Smooth muscle cell (in vitro differentiated cells): ENCODE measurements at regions not wholly inside any gene's neighbourhood (a gene's known extent, or its start where the extent isn't known, plus 50 kb on each side); places are given as distances from the start of the nearest gene placed in this dataset.

Source experiments
- DNase-seq: peaks from one replicate; lab custom pipeline; 2025; ENCODE audit not compliant: unreplicated experiment; lab: John Stamatoyannopoulos, UW
- H2AFZ ChIP-seq: fragments of 200-600 bp; sonication (generic); 2 replicates; pipeline ENCODE4 v1.6.0; 2016; ENCODE audit warnings: antibody characterized with exemption, low read depth, mild to moderate bottlenecking
- H3F3A ChIP-seq: fragments of 200-600 bp; sonication (generic); 2 replicates; pipeline ENCODE4 v1.6.0; 2017; ENCODE audit warnings: antibody characterized with exemption, low read depth
- H3K27ac ChIP-seq: fragments of 200-600 bp; sonication (generic); 2 replicates; pipeline ENCODE4 v1.5.1; 2016; ENCODE audit warnings: low read depth, mild to moderate bottlenecking
- H3K27me3 ChIP-seq: fragments of 200-600 bp; sonication (generic); 2 replicates; pipeline ENCODE4 v1.6.1; 2016; ENCODE audit warnings: low read depth, mild to moderate bottlenecking
- H3K36me3 ChIP-seq: fragments of 200-600 bp; sonication (generic); 2 replicates; pipeline ENCODE4 v1.5.1; 2016; ENCODE audit warnings: low read depth
- H3K4me1 ChIP-seq: fragments of 200-600 bp; sonication (generic); 2 replicates; pipeline ENCODE4 v1.5.1; 2016; ENCODE audit warnings: low read depth
- H3K4me2 ChIP-seq: fragments of 200-600 bp; sonication (generic); 2 replicates; pipeline ENCODE4 v1.6.0; 2016; ENCODE audit warnings: mild to moderate bottlenecking
- H3K4me3 ChIP-seq: fragments of 200-600 bp; sonication (generic); 2 replicates; pipeline ENCODE4 v1.5.1; 2016; ENCODE audit warnings: mild to moderate bottlenecking
- H3K79me2 ChIP-seq: fragments of 200-600 bp; sonication (generic); 2 replicates; pipeline ENCODE4 v1.6.0; 2016; ENCODE audit warnings: low read depth, mild to moderate bottlenecking
- H3K9ac ChIP-seq: fragments of 200-600 bp; sonication (generic); 2 replicates; pipeline ENCODE4 v1.6.0; 2016; ENCODE audit warnings: low read depth
- H3K9me3 ChIP-seq: fragments of 200-600 bp; sonication (generic); replicated peaks from 2 replicates; pipeline ENCODE4 v1.5.1; 2016; ENCODE audit warnings: low read depth
- H4K20me1 ChIP-seq: fragments of 200-600 bp; sonication (generic); 2 replicates; pipeline ENCODE4 v1.6.0; 2016; ENCODE audit warnings: low read depth
- CTCF ChIP-seq: fragments of 200-600 bp; sonication (generic); IDR thresholded peaks from 2 replicates; pipeline ENCODE4 v1.5.1; 2017; ENCODE audit warnings: borderline replicate concordance, mild to moderate bottlenecking, antibody characterized with exemption; ENCODE audit not compliant: insufficient read depth, poor library complexity, severe bottlenecking
- WGBS: methylation state at CpG from one replicate; pipeline ENCODE4 v1.1.7; 2016; ENCODE audit warnings: low lambda C conversion rate; 5-methylcytosine and 5-hydroxymethylcytosine counted together

GRCh38 chr4:166239354-166239753, 366.3 kb downstream of the TLL1 start:
- Histone ChIP-seq H3K79me2 (no peaks in the 10 kb centered on the region), H2AFZ (no peak overlapping the region)
- no peak for TF ChIP-seq CTCF

GRCh38 chr4:166252487-166253402, 379.7 kb downstream of the TLL1 start:
- Histone ChIP-seq H3F3A (no peaks in the 10 kb centered on the region), H4K20me1 (no peaks in the 10 kb centered on the region), H3K79me2 (no peaks in the 10 kb centered on the region), H3K36me3 (no peaks in the 10 kb centered on the region), H3K27ac (no peak overlapping the region), H3K4me3 (no peak overlapping the region), H3K9me3 (no peaks in the 10 kb centered on the region), H3K4me2 (no peak overlapping the region), H3K27me3 (no peaks in the 10 kb centered on the region), H3K4me1 (no peaks in the 10 kb centered on the region), H2AFZ (no peak overlapping the region), H3K9ac (no peak overlapping the region)
- TF ChIP-seq CTCF: peak; percentile 47
- WGBS: 75% methylated on average over 4 of the region's 4 CpGs
- DNase-seq: no peak

More at GRCh38 chr4:166239354-166239753, 366.3 kb downstream of the TLL1 start:
- no peaks in the 10 kb centered on the region for H3F3A ChIP-seq
- no peak overlapping the region for H3K4me3 ChIP-seq
- H3K4me1 ChIP-seq: no peaks in the 10 kb centered on the region
- no peak overlapping the region for H3K27ac ChIP-seq
- no peaks in the 10 kb centered on the region for H3K27me3 ChIP-seq
- DNase-seq: no peak
- no peaks in the 10 kb centered on the region for H3K36me3 ChIP-seq
- 84% methylated on average over 4 of the region's 4 CpGs for WGBS
- H3K4me2 ChIP-seq: no peak overlapping the region
- H3K9ac ChIP-seq: no peak overlapping the region
- no peaks in the 10 kb centered on the region for H3K9me3 ChIP-seq
- H4K20me1 ChIP-seq: no peaks in the 10 kb centered on the region

GRCh38 chr4:166257276-166257675, 384.2 kb downstream of the TLL1 start:
- H3K4me2 ChIP-seq: no peak overlapping the region
- 92% methylated on average over 2 of the region's 2 CpGs for WGBS
- H3K9me3 ChIP-seq: no peaks in the 10 kb centered on the region
- H3K4me1 ChIP-seq: no peaks in the 10 kb centered on the region
- H3K36me3 ChIP-seq: no peaks in the 10 kb centered on the region
- no peak overlapping the region for H2AFZ ChIP-seq
- H3K4me3 ChIP-seq: no peak overlapping the region
- no peaks in the 10 kb centered on the region for H3F3A ChIP-seq
- no peak for TF ChIP-seq CTCF
- H3K9ac ChIP-seq: no peak overlapping the region
- H4K20me1 ChIP-seq: no peaks in the 10 kb centered on the region
- H3K79me2 ChIP-seq: no peaks in the 10 kb centered on the region
- no peaks in the 10 kb centered on the region for H3K27me3 ChIP-seq
- no peak overlapping the region for H3K27ac ChIP-seq
- DNase-seq: no peak

- no peaks in the 10 kb centered on the region for H4K20me1 ChIP-seq
- H3K9ac ChIP-seq: no peak overlapping the region
- no peaks in the 10 kb centered on the region for H3K36me3 ChIP-seq
- H2AFZ ChIP-seq: no peak overlapping the region
- no peak overlapping the region for H3K4me2 ChIP-seq
- H3F3A ChIP-seq: no peaks in the 10 kb centered on the region
- WGBS: 74% methylated on average over 4 of the region's 4 CpGs
- H3K27me3 ChIP-seq: no peaks in the 10 kb centered on the region
- no peak for TF ChIP-seq CTCF
- no peaks in the 10 kb centered on the region for H3K9me3 ChIP-seq
- H3K4me1 ChIP-seq: no peaks in the 10 kb centered on the region
- H3K27ac ChIP-seq: no peak overlapping the region
- no peaks in the 10 kb centered on the region for H3K79me2 ChIP-seq
- no peak overlapping the region for H3K4me3 ChIP-seq
- no peak for DNase-seq
Observed at GRCh38 chr4:166257891-166258290, 384.9 kb downstream of the TLL1 start.
